Breast epithelium (tissue), 3 donors: ENCODE measurements at regions not wholly inside any gene's neighbourhood (a gene's known extent, or its start where the extent isn't known, plus 50 kb on each side); places are given as distances from the start of the nearest gene placed in this dataset.

Experiments
- POLR2A ChIP-seq: fragments of 450-650 bp; IDR thresholded peaks from one replicate; pipeline ENCODE4 v1.6.1; 2016; ENCODE audit warnings: antibody characterized with exemption, mild to moderate bottlenecking, moderate library complexity
- POLR2AphosphoS5 ChIP-seq, 3 donors: sonication (generic); formaldehyde crosslinking; IDR thresholded peaks; one replicate each; pipeline ENCODE4 v1.6.1; 2017; ENCODE audit warnings: antibody characterized with exemption in 3 of 3
- TF ChIP-seq, protein P1 (sequence below), 3 donors: fragments of 450-650 bp; IDR thresholded peaks; one replicate each; pipeline ENCODE4 v1.5.1; 2016 to 2017; ENCODE audit warnings: antibody characterized with exemption in 3 of 3, mild to moderate bottlenecking in 3 of 3, moderate library complexity in 3 of 3

DNA sequence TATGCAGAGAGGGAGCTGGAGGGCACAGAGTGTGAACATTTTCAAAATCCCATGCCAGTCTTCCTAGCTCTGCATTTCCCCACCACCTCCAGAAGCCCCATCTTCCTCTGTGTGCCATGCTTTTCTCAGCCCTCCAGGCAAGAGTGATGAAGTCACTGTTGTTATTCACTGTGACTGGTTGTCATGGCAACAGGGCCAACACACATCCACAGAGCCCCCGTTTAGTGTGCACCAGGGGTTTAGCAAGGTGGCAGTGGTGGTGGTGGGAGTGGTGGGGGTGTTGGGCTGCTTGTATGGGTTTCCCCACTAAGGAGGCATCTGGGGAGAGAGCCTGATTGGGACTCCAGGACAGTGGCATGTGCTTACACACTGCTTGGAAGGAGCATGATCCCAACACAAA lies 309.9 kb upstream of the ASIC2 start:
- TF ChIP-seq, protein P1, sequence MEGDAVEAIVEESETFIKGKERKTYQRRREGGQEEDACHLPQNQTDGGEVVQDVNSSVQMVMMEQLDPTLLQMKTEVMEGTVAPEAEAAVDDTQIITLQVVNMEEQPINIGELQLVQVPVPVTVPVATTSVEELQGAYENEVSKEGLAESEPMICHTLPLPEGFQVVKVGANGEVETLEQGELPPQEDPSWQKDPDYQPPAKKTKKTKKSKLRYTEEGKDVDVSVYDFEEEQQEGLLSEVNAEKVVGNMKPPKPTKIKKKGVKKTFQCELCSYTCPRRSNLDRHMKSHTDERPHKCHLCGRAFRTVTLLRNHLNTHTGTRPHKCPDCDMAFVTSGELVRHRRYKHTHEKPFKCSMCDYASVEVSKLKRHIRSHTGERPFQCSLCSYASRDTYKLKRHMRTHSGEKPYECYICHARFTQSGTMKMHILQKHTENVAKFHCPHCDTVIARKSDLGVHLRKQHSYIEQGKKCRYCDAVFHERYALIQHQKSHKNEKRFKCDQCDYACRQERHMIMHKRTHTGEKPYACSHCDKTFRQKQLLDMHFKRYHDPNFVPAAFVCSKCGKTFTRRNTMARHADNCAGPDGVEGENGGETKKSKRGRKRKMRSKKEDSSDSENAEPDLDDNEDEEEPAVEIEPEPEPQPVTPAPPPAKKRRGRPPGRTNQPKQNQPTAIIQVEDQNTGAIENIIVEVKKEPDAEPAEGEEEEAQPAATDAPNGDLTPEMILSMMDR (IDR thresholded peaks at IDR 0.05) = no peak
- TF ChIP-seq POLR2AphosphoS5 (IDR thresholded peaks at IDR 0.05) = no peak
- no peak for TF ChIP-seq POLR2A
